Inflammatory macrophage treated with lipopolysaccharide for 1 hour (primary cell): ENCODE measurements at regions not wholly inside any gene's neighbourhood (a gene's known extent, or its start where the extent isn't known, plus 50 kb on each side); places are given as distances from the start of the nearest gene placed in this dataset.
"Not testable (repeated sequence)": the region's sequence is repeated elsewhere in the genome, so short reads cannot be mapped to it uniquely, and the experiment has no call there.

ENCODE experiments used
- DNase-seq, 2 donors: peaks; one replicate each; pipeline ENCODE4 v3.0.0-alpha.2; 2020 to 2022

DNA sequence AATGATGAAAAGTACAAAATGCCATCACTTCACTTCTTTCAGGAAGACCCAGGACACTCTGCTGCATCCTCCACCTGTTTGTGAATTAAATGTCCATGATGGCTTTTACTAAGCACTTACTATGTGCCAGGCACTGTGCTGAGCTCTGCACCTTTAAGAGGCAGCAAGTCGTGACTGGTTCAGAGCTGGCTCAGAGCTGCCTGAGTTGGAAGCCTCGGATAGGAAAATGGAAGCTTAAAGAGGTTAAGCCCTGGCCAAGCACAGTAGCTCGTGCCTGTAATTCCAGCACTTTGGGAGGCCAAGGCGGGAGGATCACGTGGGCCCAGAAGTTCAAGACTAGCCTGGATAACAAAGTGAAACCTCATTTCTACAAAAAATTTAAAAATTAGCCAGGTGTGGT, 95.6 kb downstream of the SNX5 start:
- DNase-seq, result no peak

DNA sequence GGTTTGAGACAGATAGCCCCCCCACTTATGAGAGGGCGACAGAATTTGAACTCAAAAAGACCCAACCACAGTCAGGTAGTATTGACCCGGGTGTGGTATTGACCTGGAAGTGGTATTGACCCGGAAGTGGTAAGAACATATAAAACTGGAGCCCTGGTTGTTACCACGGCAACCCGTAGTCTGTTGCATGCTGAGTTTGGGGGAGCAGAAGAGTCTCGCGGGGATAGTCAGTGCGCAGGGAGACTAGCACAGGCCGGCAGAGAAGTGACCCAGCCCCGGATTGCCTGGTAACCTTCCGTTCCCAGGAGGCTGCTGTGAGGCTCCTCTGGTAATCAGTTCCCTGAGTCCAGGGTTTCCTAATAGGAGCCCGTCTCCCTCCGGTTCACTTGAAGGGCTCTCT, 96.2 kb downstream of the SNX5 start:
- DNase-seq, result no peak

DNA sequence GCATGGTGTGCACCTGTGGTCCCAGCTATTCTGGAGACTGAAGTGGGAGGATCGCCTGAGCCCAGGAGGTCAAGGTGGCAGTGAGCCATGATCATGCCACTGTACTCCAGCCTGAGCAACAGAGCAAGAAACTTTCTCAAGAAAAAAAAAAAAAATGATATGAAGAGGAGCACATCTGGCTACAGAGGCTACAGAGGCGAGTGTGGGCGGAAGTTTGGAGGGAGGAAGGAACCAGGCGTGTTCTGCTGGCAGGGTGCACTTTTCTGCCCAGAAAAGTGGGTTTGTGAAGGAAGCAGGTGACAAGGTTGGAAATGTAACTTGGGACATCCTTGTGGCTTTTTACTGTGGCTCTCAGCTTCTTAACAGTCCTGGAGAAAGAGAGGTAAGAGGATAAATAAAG, 96.7 kb downstream of the SNX5 start:
- DNase-seq, result no peak

DNA sequence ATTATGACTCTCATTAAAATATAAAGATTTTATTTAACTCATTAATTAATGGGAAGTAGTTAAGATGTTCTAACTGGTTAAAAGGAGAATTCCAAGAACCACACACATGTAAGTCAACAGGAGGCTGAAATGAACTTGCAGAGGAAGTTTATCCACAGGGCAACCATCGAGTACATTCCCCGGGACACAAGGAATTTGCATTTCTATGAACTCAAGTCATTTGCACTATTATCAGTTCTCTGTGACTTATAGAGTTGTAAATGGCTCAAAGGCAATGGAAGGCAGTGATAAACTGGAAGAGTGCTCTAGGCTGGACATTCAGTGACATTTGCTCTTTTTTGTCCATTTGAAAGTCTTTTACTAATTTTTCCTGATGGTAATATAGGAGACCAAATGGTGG, 97.4 kb downstream of the SNX5 start:
- DNase-seq, result no peak

DNA sequence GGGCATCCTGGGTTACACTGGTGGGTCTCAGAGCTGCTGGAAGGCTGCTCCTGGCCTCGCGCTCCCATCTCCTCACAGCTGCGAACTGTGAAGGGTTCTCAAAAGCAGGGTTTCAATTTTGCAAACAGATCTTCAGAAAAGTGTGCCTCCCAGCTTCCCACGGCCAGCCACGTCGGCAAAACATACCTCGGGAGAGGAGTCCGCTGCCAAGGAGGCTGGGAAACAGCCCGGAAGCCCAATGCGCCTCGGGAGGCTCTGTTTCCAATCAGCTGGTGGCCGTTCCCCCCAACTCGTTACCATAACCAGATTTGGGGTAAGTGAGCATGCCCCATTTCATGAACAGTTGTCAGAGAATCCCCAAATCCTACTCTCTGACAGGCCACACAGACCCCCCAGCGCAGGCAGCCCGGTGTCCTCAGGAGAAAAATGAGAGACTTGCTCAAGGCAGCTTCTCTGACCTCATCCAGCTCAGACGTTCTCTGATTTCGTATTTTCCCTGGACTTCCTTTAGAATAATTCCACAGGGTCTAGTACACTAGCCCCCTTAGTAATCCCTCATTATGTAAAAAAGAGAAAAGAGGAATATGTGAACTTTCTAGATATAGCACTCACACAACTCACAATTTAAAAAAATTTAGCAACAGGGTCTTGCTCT, 98.4 kb downstream of the SNX5 start:
- DNase-seq, result no peak

DNA sequence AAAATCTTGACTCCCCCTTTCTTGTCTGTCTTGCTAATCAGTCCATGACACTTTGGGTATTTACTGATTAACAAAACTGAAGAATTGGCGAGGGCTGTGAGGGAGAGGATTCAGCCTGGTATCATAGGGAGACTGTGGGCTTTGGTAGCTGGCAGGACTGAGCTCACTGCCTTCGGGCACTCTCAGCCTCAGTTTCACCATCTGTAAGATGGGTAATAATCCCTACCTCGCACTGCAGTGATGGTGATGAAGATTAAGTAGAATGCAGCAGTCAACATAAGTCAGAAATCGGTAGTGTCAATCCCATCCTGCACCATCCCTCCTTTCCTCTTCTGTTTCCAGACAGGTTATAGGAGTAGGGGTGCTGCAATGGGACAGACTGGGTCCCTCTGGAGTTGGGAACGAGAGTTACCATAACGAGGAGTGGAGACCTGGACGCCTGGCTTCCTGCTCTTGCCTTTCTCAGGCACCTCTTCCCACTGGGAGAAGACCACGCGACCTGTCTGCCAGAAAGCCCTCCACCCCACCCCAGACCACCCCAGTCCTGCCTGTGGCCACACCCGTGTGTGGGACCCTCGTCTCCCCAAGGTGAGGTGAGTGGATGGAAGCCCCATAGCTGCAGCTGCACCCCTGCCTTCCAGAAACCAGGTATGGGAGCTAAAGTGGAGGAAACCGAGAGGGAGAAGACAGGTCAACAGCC, 99.1 kb downstream of the SNX5 start:
- DNase-seq, result no peak

DNA sequence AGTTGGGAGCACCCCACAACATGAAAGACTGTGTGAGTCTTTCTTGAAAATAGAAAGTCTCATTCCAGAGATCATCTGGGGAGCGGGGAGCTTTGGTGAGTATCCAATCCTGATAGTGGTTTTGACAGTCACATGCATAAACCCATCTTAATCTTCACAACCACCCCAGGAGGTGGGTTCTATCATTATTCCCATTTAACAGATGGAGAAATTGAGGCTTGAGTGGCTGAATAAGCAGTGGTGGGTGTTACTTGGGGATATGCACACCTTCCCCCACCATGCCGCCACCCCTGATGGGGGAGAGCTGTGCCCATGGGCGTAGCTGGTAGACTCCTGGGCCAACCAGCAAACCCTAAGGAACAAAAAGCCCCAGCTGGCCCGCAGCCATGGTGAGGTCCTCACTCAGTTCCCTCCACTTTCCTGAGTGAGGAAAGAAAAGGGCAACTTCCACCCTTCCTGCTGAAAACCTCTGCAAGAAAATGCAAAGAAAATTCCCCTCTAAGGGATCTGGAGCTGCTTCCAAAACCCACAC, 99.8 kb downstream of the SNX5 start:
- DNase-seq, result no peak

DNA sequence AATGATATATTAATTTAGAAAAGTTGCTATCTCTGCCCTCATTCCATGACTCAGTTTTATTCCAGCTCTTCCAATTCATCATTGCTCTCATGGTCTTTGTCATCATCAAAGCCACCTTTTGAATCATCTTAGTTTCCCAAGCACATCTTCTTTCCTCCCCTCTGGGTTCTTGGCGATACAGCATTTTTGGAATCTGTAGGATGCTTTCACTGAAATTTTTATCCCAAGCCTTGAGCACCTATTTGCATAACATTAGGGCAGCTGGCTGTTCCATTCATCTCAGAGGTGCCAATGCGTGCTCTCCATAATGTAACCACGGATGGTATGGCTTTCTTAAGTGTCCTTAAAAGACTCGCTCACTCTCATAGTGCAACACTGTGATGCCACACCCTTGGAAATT, 100.4 kb downstream of the SNX5 start:
- no peak for DNase-seq

DNA sequence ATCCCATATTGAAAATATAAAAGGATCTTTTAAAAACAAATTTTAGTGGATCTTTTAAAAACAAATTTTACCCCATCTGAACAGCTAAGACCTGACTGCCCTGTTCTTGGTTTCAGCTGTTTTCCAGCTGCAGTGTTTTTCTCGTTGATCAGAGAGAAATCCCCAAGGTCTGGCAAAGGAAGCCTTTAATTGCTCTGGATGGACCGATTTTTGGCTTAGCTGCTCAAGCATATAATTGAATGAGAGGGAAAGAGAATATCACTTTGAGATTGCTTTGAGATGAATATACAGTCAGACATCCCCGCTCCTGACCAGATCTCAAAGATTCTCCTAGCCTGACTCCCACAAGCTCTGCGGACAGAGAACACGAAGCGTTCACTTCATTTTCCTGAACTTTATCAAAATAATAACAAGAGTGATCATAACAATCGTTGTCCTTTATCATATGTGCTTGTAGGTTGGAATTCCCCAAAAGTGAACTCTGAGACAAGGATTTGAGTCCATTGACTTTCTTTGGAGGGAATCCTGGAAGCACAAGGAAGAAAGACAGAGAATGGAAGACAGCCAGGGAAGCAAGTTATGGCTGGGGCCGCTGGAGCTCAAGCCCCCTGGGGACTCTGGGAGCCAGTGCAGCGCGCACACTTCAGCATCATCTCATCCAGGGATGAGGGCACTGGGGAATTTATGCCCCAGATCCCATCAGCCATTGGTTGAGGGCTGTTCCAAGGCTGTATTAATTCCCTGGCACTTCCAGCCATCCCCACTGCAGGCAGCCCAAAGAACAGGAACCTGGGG, 101.3 kb downstream of the SNX5 start:
- DNase-seq, result no peak

DNA sequence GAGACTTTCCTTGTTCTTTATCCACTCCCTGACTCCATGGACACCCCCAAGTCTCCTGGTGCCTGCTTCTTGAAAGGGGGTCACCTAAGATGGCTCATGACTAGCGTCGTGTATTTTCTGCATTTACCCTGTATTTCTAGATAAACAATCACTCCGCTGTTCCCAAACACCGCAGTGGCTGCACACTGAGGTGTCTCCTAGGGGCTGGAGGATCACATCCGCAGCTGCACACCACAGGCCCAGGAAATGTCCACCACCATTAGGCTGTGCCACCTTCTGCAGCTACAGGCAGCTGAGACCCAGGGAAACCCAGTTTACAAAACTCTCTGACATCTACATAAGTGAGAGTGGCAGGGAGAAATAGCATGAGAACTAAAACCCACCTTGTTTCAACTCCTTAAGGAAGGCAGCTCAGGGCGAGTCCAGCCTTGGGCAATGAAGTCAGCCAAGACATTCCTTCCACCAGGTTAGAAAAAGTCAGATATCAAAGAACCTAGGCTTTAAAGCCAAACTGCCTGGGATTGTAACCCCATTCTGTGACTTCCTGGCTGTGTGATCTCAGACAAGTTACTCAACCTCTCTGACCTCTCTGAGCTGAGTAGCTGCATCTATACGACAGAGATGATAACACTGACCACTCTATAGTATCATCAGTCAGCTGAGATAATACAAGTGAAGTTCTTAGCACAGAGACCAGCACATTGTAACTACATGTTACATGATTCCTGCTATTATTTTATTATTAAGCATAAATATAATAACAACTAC, 102.2 kb downstream of the SNX5 start:
- no peak for DNase-seq

DNA sequence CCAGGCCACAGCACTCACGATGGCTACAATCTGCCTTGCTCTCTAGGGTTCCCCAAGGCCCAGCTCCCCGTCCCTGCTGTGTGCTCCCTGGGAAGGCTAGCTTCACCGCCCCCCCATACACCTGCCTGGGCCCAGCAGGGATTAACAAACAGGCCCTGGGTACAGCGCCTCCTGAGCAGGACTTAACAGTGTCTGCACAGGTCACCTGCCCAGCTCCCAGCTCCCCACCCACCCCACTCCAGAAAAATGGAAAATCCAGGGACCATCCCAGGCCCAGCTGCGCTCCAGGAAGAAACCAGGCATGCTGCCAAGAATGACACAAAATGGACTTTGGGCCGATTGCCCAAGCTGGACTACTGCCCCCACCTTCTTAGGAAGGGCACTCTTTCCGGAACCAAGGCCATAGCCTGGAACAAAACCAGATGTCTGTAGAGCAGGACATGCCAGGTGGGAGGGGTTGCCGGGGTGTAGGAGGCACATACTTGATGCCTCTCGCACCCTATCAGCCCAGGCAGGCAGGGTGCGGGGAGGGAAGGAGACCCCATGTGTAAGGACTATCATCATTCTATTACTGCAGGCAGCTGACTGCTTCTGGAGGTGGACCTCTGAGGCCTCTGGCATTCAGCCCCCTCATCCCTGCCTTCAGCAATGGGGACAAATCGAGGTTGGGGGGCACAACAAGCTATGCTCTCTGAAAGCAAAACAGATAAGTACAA, 104.9 kb downstream of the SNX5 start:
- DNase-seq, result no peak

DNA sequence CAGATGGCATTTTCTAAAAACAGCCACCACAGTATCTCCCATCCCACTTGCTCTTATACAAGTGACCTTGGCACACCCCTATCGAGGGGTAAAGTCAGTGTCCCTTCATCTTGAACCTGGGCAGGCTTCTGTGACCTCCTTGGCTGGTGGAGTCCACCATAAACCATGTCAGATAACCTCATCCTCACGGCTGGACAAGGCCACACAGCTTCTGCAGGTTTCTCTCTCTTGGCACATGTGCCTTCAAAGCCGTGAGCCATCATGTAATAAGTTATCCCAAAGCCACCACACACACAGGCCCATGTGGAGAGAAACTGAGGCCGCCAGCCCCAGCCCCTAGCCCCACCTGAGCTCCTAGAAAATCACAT, 105.4 kb downstream of the SNX5 start:
- DNase-seq, result no peak

DNA sequence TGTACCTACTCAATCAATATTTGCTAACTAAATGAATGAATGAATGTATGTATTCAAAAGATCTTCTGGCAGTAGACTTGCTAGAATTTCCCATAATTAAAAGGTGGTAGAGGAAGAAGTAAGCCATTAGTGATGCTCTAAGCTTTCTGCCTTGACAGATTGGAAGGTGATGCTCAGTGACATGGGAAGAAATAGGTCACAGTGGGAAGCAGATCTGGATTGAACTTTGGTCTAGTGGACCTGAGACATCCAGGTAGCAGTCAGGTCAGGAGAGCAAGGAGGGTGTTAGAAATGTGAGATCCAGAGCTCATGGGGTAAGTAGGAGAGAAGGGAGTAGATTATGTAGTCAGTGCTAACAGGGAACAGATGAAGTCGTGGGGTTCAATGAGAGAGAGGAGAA, 106.4 kb downstream of the SNX5 start:
- DNase-seq, result no peak

DNA sequence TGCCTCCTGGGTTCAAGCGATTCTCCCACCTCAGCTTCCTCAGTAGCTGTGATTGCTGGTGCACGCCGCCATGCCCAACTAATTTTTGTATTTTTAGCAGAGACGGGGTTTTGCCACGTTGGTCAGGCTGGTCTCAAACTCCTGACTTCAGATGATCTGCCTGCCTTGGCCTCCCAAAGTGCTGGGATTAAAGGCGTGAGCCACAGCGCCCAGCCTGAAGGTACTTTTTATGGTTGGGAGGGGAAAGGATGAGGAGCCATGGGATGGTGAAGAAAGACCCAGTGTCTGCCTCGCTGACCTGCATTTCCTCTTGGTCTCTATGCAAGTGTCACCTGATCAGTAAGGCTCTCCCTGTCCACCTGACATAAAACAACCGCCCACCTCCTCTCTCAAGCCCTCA, 107.0 kb downstream of the SNX5 start:
- not testable (repeated sequence) for DNase-seq

DNA sequence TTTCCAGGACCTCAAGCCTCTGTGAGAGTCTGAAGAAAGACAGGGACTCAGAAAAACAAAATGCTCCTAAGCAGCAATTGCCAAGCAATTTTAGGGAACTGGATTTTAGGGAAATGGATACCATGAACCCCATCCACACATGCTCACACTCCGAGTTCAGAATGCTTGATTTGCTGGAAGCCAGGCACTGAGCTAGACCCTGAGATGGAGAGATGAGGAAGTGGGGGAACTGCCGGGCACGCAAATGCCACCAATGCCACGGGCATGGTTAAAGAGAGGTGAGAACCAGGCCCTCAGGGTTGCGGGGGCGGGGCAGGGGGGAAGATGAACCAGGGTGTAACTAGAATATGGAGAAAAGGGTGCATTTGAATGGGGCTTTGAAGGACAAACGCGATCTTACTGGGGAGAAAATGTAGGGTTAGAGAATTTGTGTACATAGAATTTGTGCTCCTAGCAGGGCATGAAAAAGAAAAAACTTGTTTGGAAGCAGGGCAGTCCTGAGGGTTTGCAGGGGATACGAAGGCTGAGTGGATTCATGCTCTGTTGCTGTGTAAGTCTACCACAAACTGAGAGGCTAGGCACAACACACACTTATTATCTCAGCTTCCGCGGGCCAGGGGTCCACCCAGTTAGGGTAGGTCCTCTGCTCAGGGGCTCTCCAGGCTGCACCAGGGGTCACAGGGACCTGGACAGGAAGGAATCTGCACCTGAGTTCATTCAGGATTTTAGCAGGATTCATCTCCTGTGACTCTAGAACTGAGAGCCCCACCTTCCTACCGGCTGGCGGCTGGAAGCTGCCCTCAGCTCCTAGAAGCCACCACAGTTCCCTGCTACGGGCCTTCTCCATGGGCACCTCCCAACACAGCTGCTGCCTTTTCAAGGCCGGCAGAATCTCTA, 108.0 kb downstream of the SNX5 start:
- peak; percentile 41 to 45 for DNase-seq

DNA sequence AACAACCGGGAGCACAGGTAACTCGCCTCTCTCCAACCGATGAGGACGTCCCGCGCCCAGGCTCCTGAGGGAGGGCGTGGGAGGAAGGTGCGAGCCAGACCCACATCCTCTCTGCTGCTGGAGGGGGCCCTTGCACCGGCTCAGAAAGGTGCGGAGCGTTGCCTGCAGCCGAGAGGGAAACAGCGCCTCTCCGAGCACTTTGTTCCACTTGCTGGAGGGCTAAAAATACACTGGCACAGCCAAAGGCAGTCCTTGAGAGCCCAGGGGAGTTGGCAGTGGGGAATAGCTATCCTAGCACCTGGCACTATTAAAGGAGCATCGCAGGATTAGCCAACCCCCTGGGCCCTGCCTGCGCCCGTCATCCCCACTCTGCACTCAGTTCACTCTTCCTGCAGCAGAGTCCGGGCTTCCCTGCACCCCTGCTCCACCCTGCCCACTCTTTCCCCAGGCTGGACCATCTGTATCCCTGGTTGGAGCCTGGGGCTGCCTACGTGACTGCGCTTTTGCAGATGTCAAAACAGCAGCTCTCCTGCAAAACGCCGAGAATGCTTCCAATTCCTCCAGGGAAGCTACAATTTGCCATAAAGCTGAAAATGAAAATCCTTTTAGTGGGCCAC, 108.9 kb downstream of the SNX5 start:
- DNase-seq, result no peak

DNA sequence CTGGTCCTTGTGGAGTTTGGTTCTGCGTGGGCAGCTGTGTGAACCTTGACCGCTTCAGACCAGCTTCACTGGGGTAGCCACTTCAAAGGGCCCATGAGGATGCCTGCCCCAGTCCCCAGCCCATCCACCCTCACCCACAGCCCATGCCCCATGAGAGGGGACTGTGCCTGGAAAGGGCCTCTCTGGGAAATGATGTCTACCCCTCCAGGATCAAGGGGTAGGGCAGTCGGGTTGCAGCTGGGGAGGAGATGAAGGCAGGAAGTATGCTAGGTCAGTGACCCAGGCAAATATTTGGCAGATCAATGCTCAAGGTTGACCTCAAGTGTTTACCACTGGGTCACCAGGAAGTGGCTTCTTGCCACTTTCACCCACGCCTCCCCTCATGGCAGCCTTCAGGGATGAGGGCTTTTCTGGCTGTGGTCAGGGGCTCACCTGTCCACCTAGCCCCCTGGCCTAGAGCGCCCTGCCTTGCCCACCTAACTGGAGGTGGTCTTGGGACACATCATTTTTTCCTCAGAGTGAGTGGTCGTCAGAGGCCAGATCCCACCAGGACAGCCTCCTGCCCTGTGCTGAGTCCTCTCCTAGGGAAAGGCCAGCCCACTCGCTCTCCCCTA, 109.5 kb downstream of the SNX5 start:
- DNase-seq, result no peak

DNA sequence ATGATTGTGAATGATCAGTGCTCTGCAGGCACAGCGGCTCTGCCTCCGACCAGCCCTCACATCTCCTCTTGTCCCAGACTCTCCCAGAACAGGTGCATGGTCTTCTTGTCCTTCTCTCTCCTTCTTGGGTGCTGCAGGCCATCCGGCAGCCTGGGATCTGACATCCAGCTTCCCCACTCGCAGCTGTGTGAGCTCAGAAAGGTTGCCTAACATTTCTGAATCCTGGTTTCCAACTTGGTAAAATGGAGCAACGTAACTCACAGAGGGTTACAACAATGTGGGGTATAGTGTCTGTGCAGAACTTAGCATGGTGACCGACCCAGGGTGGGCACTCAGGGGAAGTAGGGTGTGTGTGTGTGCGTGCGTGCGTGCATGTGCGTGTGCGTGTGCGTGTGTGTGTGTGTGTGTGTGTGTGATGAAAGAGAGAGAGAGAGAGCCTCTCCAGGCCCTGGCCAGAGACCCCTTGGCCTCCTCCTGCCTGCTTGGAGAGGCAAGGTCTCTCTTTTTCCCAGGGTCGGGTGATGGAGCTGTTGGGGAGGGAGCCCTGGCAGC, 110.1 kb downstream of the SNX5 start:
- no peak for DNase-seq

DNA sequence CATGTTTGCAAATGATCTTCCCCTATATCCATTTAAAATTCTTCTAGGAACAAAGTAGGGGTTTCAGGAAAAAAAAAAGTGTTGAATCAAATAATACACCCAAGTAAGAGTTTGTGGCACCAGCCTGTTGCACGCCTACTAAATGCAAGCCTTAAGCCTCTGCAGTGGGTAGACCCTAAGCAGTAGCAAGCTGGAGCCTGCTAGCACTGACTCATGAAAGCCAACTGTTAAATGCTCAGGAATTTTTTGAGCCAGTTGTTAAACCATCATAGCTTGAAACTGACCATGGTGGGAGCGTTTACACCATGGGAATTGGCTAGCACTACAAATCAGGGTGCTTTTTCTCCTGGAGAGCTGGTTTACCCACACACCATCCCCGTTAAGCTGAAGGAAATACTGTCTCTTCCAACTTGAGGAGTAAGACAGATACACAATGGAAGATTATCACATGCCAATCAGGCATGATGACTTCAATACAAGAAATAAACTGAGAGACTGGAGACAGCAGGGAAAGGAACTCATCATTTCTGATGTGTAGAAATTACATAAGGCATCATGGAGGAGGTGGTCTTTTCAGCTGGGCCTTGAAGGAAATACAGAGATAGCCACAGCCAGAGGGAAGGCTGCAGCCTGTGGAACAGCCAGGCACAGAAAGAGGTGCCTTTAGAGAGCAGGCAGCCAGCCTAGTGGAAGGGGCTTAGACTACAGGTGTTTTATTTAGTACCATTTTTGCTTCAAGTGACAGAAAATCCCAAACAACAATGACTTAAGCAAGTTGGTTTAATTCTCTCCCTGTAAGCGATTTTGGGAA, 110.8 kb downstream of the SNX5 start:
- no peak for DNase-seq
